NCI-H2196 treated with DMSO at 0.1 percent for 48 hours (cell line): ENCODE measurements at regions not wholly inside any gene's neighbourhood (a gene's known extent, or its start where the extent isn't known, plus 50 kb on each side); places are given as distances from the start of the nearest gene placed in this dataset.

ENCODE experiments used
- DNase-seq: peaks from one replicate; lab custom pipeline; 2025; ENCODE audit not compliant: unreplicated experiment; lab: John Stamatoyannopoulos, UW

- no peak for DNase-seq
These were observed 80.0 kb downstream of the NREP start for GRCh38 chr5:111676926-111677415.

- no peak for DNase-seq
These were observed 80.5 kb downstream of the NREP start for GRCh38 chr5:111676466-111676865.

DNA sequence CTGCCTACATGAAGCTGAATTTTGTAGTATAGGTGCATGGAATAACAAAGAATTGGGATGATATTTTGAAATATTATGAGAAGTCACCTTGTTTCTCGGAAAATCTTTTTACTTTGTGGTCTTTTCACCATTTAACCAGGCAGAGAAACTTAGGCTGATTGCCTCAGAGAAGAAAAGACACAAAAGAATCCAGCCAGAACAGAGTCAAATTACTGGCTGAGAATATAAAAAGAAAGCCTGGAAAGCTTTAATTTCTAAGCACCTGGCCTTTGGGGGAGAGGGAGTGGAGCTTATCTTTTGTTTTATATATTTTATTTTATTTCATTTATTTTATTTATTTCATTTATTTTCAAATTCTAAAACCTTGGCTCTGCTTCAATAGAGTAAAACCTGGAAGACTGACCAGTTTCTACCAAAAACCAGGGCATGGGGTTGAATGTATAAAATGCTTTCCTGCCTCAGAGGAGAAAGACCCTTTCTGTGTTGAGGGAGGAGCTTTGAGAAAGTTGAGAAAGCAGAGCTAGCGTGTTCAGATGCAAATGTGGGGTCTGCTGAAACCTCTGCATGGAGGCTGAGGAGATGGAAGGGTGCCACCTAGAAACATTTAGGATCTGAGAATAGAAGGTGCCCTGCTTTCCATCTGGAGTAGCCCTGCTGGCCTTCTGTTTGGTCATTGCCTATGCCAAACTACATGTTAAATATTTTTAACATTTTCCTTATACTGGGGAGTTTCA, 81.6 kb downstream of the NREP start:
- no peak for DNase-seq

DNA sequence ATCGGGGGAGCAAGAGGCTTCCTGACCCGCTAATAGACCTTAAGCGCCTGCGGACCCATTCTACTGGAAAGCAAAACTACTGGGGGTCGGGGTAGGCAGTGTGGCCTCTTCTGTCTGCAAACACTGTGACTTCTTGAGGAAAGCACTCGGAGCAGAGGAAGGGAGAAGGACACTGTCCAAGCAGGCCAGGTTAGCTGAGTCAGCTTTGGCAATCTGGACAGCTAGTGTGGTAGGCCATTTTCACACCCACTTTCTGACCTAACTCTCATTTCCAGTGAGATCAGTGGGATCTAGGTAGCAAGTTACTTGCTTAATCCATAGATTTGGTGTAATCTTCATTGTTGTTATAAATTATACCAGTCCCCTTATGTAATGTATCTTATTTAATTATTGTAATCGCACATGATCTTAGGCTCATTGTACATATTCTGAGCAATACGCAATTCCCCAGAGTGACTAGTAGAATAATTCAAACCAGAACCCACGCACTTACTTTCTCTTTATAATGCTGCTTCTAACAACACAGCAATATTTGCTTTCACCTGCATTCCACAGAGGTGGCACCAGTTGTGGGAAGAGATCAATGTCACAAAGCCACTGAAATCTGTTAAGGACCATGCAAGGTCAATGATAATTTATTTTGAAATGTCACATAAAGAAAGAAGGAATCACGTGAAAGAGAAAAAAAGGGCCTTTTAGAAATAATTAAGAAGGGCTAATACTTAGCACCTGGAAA, 82.9 kb downstream of the NREP start:
- no peak for DNase-seq

- DNase-seq = no peak
These were observed 84.9 kb downstream of the NREP start for GRCh38 chr5:111672099-111672498.

GRCh38 chr5:111670826-111671492, 86.0 kb downstream of the NREP start:
- no peak for DNase-seq

DNA sequence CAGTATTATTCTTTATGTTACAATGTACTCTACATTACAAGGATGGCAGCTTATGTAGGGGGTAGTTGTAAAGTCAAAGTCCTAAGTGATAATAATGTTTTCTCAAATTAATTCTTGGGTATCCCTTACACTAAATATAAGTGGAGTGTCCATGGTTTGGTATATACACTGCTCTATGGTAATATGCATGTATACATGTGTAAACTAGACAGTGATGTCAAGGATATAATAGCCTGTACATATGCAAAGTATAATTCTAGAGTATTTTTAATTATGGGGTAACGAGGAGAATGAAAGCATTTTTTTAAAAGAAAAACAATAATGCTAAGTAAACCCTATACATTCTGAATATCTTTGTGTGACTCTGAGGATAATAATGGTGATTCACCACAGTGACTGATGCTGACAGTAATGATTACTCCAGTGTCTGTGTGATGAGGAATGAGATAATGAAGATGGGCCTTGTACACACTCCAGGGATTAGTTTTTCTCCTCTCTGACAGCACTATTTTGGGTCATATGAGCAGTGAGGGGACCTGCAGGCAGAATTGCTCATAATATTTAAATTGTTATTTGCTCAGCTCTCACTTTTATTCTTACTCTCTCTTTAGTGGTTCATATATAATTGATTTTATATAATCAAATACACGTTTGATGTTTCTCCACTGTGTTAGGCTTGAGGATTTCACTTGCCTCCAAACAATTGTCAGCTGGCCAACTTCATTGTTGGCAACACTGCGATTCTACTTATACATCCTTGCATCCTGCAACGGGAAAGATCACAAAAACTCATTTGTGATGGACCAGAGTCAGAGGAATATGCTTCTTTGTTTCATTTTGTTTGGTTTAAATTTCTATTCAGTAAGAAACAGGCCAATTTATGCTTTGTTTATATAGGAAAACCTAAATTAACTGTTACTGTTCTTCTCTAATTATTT, 88.2 kb downstream of the NREP start:
- no peak for DNase-seq

DNA sequence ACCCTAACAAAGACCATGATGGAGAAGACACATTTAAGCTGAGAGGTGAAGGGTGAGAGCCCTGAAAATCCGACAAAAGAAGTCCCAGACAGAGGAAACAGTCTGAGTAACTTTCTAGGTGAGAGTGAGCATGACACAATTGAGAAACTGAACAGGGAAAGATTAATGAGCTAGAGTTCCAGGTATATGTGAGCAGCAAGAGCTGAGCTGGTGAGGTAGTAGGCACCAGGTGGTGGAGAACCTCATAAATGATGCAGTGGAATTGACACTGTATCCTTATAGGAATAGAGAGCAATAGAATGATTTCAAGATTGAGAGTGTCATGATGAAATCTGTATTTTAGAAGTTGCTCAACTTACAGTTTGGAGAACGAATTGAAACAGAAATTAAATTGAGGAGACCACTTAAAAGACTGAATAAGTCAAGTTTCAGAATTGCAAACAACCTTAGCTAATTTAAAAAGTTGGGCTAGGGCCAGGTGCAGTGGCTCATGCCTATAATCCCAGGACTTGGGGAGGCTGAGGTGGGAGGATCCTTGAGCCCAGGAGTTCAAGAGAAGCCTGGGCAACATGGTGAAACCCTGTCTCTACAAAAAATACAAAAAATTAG, 89.8 kb downstream of the NREP start:
- DNase-seq = no peak

DNA sequence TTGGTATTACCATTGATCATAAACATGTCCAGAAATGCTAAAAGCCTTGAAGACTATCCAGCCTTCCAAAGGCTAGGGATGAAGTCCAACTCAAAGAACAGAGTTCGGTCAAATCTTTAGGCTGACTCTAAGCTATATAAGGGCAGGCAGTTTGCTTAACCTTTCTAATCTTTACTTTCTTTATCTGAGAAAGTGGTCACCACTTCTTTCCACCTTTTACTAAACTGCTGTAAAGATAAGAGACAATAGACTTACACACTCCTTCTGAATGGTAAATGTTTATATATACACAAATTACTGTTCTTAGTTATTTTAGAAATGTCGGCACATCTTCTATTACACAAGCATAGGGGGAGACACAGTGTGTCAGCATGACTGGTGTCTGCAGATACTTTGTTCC, 100.4 kb downstream of the NREP start:
- DNase-seq = no peak

DNA sequence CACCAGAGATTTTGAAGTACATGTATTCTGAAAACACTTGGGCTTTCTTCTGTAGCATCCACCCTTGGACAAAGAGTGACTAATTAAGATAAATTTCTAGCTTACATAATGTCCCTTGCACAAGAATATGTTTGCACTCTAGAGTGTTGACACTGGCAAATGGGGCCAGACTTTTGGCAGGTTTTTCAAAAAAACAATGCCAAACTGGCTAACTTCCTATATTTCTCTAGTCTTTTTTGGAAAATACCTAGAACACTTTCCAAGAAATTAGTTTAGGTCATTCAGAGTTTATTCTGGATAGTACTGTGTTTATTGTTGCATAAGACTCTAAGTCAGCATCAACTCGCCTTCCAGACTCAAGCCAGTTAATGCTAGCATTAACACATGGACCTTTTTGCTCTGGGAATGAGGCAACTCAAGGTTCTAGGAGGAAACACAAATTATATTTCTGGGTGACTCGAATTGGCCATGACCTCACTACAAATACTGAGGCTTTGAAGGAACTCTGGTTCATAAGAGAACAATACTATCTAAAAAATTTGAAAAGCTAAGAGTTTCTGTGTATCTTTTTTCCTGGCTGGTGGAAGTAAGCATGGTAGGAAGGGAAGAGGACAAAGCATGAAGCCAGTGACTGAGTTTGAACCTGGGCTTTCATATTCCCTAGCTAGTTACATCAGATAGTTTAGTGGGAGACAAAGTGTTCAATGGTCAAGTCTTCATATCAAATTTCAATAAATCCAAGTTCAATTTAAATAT, 101.6 kb downstream of the NREP start:
- DNase-seq = no peak

DNA sequence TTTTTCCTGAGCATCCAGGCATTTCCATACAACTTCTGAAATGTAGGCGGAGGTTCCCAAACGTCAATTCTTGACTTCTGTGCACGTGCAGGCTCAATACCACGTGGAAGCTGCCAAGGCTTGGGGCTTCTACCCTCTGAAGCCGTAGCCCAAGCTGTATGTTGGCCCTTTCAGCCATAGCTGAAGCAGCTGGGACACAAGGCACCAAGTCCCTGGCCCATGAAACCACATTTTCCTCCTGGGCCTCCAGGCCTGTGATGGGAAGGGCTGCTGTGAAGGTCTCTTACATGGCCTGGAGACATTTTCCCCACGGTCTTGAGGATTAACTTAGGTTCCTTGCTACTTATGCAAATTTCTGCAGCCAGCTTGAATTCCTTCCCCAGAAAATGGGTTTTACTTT, 103.6 kb downstream of the NREP start:
- no peak for DNase-seq

- no peak for DNase-seq
These were observed 107.5 kb downstream of the NREP start for GRCh38 chr5:111649516-111649915.

GRCh38 chr5:111645303-111645838, 111.6 kb downstream of the NREP start:
- no peak for DNase-seq

GRCh38 chr5:111643499-111643898, 113.5 kb downstream of the NREP start:
- DNase-seq = no peak

DNA sequence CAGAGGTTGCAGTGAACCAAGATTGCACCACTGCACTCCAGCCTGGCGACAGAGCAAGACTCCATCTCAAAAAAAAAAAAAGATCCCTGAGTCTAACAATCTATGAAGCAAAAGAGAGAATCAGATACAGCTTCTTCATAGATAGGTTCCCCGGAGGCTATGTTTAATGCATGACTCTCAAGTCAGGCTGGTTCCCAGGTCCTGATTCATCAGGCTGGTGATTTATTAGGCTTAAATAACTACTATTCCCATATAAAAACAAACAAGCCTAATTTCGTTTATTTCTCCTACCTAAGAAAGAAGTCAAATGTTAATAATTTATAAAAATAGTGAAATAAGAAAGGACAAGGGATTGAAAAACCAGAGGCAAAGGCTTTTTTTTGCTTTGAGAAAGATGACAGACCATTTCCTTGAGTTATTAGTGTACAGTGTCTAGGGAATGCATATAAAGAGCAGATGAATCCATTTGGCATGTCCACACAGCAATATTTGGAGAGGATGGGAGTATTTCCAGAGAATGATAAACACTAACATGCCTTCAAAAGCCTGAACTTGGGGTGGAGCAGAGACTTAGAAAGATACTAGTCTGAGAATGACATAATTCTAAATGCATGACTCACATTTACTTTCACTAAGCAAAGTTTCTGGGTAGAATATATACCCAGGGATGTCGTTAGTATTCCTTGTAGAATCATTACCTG, 115.3 kb downstream of the NREP start:
- DNase-seq = no peak

GRCh38 chr5:111639912-111640311, 117.1 kb downstream of the NREP start:
- DNase-seq = no peak

GRCh38 chr5:111636736-111637135, 120.3 kb downstream of the NREP start:
- DNase-seq = no peak

GRCh38 chr5:111635916-111636570, 121.0 kb downstream of the NREP start:
- DNase-seq = no peak
